ENCODE measurements at regions not wholly inside any gene's neighbourhood (a gene's known extent, or its start where the extent isn't known, plus 50 kb on each side); places are given as distances from the start of the nearest gene placed in this dataset.

DNA sequence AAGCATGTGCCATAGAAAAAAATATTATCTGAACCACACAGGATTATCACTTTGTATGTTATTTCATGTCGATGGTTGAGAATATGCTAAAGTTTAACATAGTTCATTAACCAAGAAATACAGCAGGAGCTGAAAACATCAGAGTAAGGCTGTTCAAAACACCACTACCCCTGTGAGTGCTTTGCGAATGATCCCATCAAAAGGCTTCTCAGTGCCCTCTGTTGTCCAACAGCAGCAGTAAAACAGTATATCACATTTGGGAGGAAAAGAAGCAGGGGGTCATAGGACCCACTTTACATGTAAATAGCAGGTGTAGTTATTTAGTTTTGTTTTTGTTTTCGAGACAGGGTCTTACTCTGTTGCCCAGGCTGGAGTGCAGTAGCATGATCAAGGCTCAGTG, 289.4 kb upstream of the FMN2 start:
- Histone ChIP-seq H3K27ac (no peak overlapping the region), H3F3A (ENCODE audit: insufficient read depth, low read depth) (no peaks in the 10 kb centered on the region), H3K36me3 (ENCODE audit: low read depth) (no peaks in the 10 kb centered on the region), H3K4me1 (replicated peaks; ENCODE audit: insufficient read depth) (no peaks in the 10 kb centered on the region), H3K79me2 (ENCODE audit: low read depth) (no peaks in the 10 kb centered on the region), H3K4me2 (no peak overlapping the region), H3K27me3 (ENCODE audit: insufficient read depth, low read depth) (no peaks in the 10 kb centered on the region), H4K20me1 (ENCODE audit: insufficient read depth) (no peaks in the 10 kb centered on the region), H3K9me2 (ENCODE audit: insufficient read depth) (no peaks in the 10 kb centered on the region; the same call in 1 of the 2 replicates), H3K9me3 (ENCODE audit: insufficient read depth, low read depth) (no peaks in the 10 kb centered on the region), H2AFZ (no peak overlapping the region), H3K4me3 (no peak overlapping the region)
- intact Hi-C loops (cut with micrococcal nuclease; ENCODE audit: unreplicated experiment), result no loop called here
- CTCF ChIA-PET, result no interaction called here
- no peak for TF ChIP-seq EZH2 (IDR thresholded peaks at IDR 0.05; ENCODE audit: low read depth)
- TF ChIP-seq CTCF (conservative IDR thresholded peaks at IDR 0.05), result no peak
- POLR2A ChIA-PET (ENCODE audit: unreplicated experiment), result interaction anchor here (0.5 to 1.0 kb wide), 2 partner anchors 19 to 61 kb away, joined by 3 to 4 read pairs; no protein-coding TSS in a partner anchor
- BruUV-seq (replicated peaks), result no TSS peak
- DNase-seq, result no peak

DNA sequence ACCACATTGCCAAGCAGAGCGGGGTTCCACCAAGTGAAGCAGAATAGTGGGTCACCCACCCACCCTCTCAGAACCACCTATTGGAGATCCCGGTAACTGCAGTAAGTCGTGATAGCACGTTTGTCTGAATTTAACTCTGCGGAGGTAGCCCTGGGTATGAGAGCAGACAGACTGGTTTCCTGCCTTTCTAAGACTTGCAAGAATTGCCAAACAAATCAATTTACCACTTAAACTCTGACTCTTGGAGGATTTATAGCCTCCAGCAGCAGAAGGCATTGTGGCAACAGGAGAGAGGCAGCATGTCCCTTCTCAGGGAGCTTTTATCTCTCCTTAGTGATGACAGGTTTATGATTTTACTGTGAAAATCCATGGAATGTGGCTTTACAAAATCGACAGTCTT, 287.9 kb upstream of the FMN2 start:
- CTCF ChIA-PET, result no interaction called here
- no TSS peak for BruUV-seq (replicated peaks)
- Histone ChIP-seq H3K79me2 (ENCODE audit: low read depth) (no peaks in the 10 kb centered on the region), H3K4me2 (no peak overlapping the region), H3K4me1 (replicated peaks; ENCODE audit: insufficient read depth) (no peaks in the 10 kb centered on the region), H3K9me2 (ENCODE audit: insufficient read depth) (no peaks in the 10 kb centered on the region), H3K9me3 (ENCODE audit: insufficient read depth, low read depth) (no peaks in the 10 kb centered on the region), H2AFZ (no peak overlapping the region), H3K4me3 (no peak overlapping the region), H4K20me1 (ENCODE audit: insufficient read depth) (no peaks in the 10 kb centered on the region), H3K27ac (no peak overlapping the region), H3F3A (ENCODE audit: insufficient read depth, low read depth) (no peaks in the 10 kb centered on the region), H3K27me3 (ENCODE audit: insufficient read depth, low read depth) (no peaks in the 10 kb centered on the region), H3K36me3 (ENCODE audit: low read depth) (no peaks in the 10 kb centered on the region)
- POLR2A ChIA-PET (ENCODE audit: unreplicated experiment), result no interaction called here
- TF ChIP-seq EZH2 (IDR thresholded peaks at IDR 0.05; ENCODE audit: low read depth) (no peak), CTCF (conservative IDR thresholded peaks at IDR 0.05) (no peak)
- intact Hi-C loops (cut with micrococcal nuclease; ENCODE audit: unreplicated experiment), result no loop called here
- DNase-seq, result no peak

DNA sequence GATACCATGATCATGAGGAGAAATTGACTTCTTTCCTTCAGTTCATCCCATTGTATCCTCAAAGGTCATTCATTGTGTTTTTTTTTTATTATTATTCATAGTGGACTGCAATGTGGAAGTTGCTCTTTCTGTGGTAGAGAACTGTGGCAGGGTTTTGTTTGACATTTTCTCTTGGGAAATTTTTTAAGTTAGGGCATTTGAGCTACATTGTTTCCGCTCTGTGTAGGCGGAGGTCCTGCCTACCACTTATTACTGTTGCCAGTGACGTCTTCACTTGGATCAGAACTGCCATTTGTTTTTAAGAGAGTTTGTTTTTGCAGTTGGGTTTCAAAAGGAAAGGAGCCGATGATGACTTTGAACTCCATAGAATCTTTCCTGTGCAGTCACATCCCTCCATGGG, 287.4 kb upstream of the FMN2 start:
- intact Hi-C loops (cut with micrococcal nuclease; ENCODE audit: unreplicated experiment), result no loop called here
- no TSS peak for BruUV-seq (replicated peaks)
- CTCF ChIA-PET, result no interaction called here
- no peaks in the 10 kb centered on the region for H4K20me1 ChIP-seq (ENCODE audit: insufficient read depth)
- no peaks in the 10 kb centered on the region for H3K9me2 ChIP-seq (ENCODE audit: insufficient read depth)
- no peaks in the 10 kb centered on the region for H3K79me2 ChIP-seq (ENCODE audit: low read depth)
- no peak overlapping the region for H3K27ac ChIP-seq
- TF ChIP-seq EZH2 (IDR thresholded peaks at IDR 0.05; ENCODE audit: low read depth) (no peak), CTCF (conservative IDR thresholded peaks at IDR 0.05) (no peak)
- no peaks in the 10 kb centered on the region for H3K9me3 ChIP-seq (ENCODE audit: insufficient read depth, low read depth)
- DNase-seq, result no peak
- H3K4me2 ChIP-seq, result no peak overlapping the region
- no peaks in the 10 kb centered on the region for H3K4me1 ChIP-seq (replicated peaks; ENCODE audit: insufficient read depth)
- no peaks in the 10 kb centered on the region for H3F3A ChIP-seq (ENCODE audit: insufficient read depth, low read depth)
- H2AFZ ChIP-seq, result no peak overlapping the region
- H3K27me3 ChIP-seq (ENCODE audit: insufficient read depth, low read depth), result no peaks in the 10 kb centered on the region
- H3K4me3 ChIP-seq, result no peak overlapping the region
- POLR2A ChIA-PET (ENCODE audit: unreplicated experiment), result no interaction called here
- no peaks in the 10 kb centered on the region for H3K36me3 ChIP-seq (ENCODE audit: low read depth)

Data from PC-9 (cell line).